Activated naive CD4-positive, alpha-beta T cell treated with Interleukin-2 at 50 U/mL for 16 hours (primary cell): ENCODE measurements at regions not wholly inside any gene's neighbourhood (a gene's known extent, or its start where the extent isn't known, plus 50 kb on each side); places are given as distances from the start of the nearest gene placed in this dataset.

Experiments
- DNase-seq: peaks from one replicate; pipeline ENCODE4 v3.0.0-alpha.2; 2020

DNA sequence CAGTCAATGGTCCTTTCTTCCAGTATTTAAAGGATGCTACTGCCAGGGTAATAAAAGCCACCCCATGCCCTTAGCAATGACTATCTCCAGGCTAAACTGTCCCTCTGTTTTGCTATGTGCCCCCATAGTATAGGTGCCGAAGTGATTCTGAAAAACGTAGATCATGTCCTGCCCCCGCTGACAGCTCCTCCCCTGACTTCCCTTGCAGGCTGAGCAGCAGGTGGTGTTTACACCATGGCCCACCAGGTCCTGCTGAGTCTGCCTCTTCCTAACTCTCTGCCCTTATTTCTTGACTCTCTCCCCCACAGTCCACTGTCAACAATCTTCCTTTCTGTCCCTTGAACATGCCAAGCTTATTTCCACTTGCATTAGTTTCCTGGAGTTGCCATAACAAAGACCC is 352.5 kb upstream of the TSHZ2 start:
- no peak for DNase-seq

GRCh38 chr20:52619101-52619500 is 353.1 kb upstream of the TSHZ2 start:
- DNase-seq: no peak

DNA sequence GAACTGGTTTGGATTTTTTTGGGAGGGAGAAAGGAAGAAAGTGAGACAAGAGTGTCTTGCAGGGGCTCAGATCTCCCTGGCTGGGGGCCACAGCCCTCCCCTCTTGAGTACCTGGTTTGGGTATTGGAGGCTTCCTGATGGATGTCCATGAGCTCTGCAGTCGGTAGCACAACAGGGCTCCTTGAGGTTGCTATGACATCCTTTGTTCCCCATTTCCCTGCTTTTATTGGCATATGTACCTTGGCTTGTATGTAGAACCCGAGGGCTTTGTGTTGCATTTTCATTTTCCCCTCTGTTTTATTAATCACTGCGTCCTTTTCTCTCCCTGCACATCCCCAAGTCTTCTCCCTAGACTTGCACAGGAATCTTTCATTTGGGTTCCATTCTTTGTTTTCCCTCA is 355.5 kb upstream of the TSHZ2 start:
- no peak for DNase-seq

DNA sequence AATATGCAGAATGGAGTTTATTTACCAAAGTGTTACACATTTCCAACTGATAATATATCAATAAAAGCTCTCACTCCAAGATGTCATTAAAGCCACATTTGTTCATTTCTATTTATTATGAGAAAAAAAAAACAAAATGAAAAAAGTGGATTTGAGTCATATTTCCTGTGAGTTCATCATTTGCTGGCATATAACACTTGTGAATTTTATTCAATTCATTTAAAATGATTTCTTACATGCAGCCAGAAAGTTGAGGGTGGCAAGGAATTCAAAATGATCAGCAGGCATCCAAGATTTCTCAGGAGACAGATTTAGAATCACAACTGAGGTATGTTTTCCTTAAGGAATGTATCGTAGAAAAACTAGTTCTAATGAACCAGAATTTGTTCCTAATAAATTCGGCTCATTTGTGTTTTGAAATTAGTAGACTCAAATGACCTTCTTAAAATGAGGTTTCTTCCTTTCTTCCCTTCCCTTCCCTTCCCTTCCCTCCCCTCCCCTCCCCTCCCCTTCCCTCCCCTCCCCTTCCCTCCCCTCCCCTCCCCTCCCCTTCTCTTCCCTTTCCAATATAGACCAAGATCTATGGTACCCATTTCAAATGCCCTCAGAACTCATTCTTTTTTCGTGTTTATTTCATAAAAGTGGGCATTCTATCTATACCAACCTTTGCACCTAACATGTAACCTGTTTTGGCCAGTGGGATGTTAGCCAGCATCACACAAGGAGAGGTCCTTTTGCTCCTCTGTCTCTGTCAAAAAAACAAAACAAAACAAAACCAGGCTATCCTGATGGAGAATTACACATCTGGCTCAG is 357.9 kb upstream of the TSHZ2 start:
- DNase-seq: no peak

DNA sequence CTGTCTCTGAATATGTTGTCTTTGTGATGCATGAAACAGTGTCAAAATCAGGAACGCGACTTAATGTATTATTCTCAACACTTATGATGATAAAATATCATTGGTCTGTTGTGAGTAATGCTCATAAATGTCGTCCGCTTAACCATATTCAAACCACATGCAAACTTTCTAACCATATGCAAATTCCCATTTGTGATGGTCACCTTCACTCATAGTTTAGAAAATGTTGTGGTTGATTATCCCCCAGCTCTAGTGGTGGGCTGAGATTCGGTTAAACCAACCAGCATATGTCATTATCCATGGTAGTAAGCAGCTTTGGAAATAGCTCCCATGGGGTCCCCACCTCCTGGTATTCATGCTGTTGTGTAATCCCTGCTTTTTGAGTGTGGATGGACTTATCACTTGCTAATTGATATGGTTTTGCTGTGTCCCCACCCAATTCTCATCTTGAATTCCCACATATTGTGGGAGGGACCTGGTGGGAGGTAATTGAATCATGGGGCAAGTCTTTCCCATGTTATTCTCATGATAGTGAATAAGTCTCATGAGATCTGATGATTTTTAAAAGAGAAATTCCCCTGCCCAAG is 360.0 kb upstream of the TSHZ2 start:
- no peak for DNase-seq

DNA sequence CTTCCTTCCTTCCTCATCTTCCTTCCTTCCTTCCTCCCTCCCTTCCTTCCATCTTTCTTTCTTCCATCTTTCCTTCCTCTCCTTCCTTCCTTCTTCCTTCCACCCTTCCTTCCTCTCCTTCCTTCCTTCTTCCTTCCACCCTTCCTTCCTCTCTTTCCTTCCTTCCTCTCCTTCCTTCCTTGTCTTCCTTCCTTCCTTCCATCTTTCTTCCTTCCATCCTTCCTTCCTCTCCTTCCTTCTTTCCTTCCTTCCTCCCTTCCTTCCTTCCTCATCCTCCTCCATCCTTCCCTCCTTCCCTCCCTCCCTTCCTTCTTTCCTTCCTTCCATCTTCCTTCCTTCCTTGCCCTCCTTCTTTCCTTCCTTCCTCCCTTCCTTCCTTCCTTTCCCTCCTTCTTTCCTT is 361.4 kb upstream of the TSHZ2 start:
- no peak for DNase-seq

GRCh38 chr20:52601295-52601971 is 370.7 kb upstream of the TSHZ2 start:
- DNase-seq: no peak

GRCh38 chr20:52596256-52596655 is 375.9 kb upstream of the TSHZ2 start:
- DNase-seq: no peak

- DNase-seq: no peak
Observed at GRCh38 chr20:52595518-52595917, 376.6 kb upstream of the TSHZ2 start.

DNA sequence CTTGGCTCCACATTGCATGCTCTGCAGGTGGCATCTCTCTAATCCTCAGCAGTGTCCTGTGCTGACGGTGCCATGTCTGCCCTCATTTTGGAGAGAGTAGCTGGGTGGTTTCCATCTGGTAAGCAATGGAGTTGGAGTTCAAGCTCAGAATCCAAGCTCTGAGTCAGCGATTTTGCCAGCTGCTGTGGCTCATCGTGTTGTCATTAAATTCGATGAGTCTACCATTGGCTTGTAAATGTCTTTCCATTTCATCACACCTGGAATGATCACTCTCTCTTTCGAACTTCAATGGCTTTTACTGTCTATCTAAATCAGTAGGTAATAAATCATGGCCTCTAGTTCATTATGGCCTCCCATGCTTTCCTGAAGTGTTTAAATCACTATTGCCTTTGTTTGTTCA is 378.5 kb upstream of the TSHZ2 start:
- DNase-seq: no peak

DNA sequence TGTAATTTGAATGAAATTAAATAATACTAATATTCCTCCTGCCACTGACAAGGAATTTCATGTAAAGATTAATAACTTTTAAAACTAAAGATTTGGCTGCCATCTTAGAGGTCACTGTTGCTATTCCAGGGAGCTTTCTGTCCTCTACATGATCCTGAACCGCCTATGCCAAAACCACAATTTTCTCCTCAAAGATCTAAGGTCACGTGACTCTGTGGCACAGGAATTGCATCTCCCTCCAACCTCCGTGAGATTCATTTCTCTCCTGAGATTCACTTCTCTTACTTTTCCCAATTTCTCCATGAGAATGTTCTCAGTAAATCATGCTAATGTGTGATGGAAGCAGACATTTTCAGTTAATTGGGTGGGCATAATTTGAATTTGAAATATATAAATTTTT is 379.6 kb upstream of the TSHZ2 start:
- DNase-seq: no peak

DNA sequence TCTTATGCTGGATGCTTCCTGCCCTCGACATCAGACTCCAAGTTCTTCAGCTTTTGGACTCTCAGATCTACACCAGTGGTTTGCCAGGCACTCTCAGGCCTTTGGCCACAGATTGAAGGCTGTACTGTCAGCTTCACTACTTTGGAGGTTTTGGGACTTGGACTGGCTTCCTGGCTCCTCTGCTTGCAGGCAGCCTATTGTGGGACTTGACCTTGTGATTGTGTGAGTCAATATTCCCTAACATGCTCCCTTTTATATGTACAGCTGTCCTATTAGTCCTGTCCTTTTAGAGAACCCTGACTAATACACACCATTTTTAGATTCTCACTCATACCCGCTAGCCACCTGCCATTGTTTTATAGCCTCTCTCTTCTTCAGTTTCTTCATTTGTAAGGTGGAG is 382.1 kb upstream of the TSHZ2 start:
- no peak for DNase-seq

GRCh38 chr20:52589251-52589812 is 382.8 kb upstream of the TSHZ2 start:
- no peak for DNase-seq

- no peak for DNase-seq
Observed at GRCh38 chr20:52586660-52587059, 385.5 kb upstream of the TSHZ2 start.

GRCh38 chr20:52585333-52585732 is 386.8 kb upstream of the TSHZ2 start:
- no peak for DNase-seq

DNA sequence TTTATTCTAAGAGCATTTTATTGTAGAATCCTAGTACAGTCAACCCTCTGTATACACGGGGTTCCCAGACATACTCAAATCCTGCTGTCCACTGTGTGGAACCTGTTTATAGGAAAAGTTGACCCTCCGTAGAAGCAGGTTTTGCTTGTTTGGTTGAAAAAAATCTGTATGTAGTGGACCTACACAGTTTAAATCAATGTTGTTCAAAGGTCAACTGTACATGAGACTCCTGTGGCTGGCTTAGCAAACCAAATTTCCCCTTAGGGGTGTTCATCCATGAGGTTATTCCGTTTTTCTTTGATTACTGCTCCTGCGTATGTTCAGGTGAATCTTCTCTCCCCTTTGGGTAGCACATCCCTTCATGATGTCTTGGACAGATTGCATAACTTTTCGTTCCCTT is 387.0 kb upstream of the ZFP64 start:
- no peak for DNase-seq

GRCh38 chr20:52577696-52578095 is 386.1 kb upstream of the ZFP64 start:
- DNase-seq: no peak

- DNase-seq: no peak
Observed at GRCh38 chr20:52572687-52573086, 381.1 kb upstream of the ZFP64 start.

DNA sequence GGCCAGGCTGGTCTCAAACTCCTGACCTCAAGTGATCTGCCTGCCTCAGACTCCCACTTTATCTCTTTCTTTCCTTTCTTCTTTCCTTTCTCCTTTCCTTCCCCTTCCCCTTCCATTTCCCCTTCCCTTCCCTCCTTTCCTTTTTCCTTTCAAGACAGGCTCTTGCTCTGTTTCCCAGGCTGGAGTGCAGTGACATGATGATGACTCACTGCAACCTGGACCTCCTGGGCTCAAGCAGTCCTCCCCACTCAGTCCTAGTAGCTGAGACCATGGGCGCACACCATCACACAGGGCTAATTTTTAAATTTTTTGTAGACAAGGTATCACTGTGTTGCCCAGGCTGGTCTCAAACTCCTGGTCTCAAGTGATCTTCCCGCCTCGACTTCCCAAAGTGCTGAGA is 377.6 kb upstream of the ZFP64 start:
- no peak for DNase-seq

DNA sequence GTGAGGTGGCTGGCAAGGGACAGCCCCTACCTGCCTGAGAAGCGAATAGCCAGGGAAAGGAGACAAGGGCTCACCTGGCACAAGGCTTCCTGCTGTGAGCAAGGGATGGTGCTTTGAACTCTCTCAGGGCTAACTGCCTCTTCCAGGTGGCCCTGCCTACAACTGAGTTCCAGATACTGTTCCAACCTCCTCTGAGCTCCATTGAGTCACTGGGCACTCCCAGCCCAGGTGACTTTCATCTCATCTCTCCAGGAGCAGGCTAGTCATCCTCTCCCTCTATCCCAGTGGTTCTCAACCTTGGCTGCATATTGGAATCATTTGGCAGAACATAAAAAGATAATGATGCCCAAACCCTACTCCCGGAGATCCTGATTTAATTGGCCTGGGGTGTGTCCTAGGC is 374.0 kb upstream of the ZFP64 start:
- DNase-seq: no peak

- no peak for DNase-seq
Observed at GRCh38 chr20:52564594-52564993, 373.0 kb upstream of the ZFP64 start.

DNA sequence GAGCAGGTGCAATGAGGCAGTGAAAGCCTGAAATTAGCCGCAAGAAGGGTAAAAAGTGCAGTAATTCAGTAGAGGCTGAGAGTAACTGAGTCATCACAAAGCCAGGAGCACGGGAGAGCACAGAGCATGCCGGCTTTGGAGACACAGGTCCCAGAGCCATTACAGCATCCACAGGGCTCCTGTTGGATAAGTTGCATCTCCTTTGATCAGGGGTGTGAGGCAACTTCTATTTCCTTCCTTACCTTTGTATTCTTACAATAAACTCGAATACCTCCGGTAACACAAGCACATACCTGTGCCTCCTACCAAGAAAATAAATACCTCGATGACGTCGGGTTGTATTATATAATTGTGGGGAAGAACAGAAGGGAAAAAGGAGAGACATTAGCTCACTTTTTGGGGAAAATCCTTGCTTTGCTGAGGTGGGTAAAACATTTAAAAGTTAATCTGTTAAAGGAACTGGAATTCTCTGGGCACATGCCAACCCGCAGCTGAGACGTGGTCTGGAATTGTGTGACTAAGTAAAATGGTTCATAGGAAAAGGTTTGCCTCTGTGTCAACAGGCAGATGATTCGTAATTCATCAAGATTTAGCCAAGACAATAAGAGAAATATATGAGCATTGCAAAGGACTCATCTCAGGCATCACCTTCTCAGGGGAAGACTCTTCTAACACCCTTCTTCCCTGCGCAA is 360.7 kb upstream of the ZFP64 start:
- no peak for DNase-seq

DNA sequence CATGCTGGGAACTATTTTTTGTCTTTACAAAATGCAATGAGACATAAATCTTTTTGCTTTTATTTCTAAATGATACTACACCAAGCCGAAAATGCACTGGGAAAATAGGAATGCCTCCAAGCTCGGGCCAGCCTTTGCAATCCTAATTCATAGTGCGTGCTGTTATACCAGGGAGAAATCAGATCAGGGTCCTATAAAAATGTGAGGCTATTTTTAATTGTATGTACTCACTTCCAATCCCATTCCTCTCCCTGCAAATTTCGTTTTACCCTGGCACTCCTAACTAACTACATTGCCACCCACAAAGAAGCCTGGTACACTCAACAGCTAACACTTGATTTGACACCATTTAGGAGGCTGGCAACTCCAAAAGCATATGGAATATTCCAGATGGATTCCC is 350.6 kb upstream of the ZFP64 start:
- DNase-seq: no peak
